Endothelial cell of umbilical vein (primary cell): ENCODE measurements at regions not wholly inside any gene's neighbourhood (a gene's known extent, or its start where the extent isn't known, plus 50 kb on each side); places are given as distances from the start of the nearest gene placed in this dataset.

ENCODE experiments used
- BruUV-seq: library from RNA; stranded (reverse); fragments of 400-500 nt; replicated peaks from 2 replicates; lab custom pipeline; 2021; lab: Mats Ljungman, UMichigan
- CTCF ChIA-PET: fragments of 300-600, 350-600 bp; sonication (Branson Sonifier 250); formaldehyde crosslinking; loops from one replicate; lab custom pipeline; 2021; ENCODE audit warnings: antibody characterized with exemption, inconsistent platforms; lab: Charles Lee
- POLR2A ChIA-PET: fragments of 300-600, 350-600 bp; sonication (Branson Sonifier 250); formaldehyde crosslinking; loops from one replicate; lab custom pipeline; 2021; ENCODE audit warnings: antibody characterized with exemption, inconsistent platforms; lab: Charles Lee
- DNase-seq: peaks from one replicate; pipeline ENCODE4 v3.0.0-alpha.2; 2011; ENCODE audit warnings: low read depth, low spot score
- FAIRE-seq: peaks from 2 replicates; lab custom pipeline; 2011; peaks lifted over from hg19 to GRCh38; lab: Jason Lieb, UNC
- H2AFZ ChIP-seq: 2 replicates; pipeline ENCODE4 v1.6.0; 2012; ENCODE audit warnings: low read depth, low read length, control low read depth, inconsistent platforms
- H3K27ac ChIP-seq: 2 replicates; pipeline ENCODE4 v1.5.1; 2011; ENCODE audit warnings: low read depth, mild to moderate bottlenecking, control low read depth, low read length, moderate library complexity; ENCODE audit not compliant: insufficient read depth
- H3K27me3 ChIP-seq, 2 experiments: 2 replicates each; pipeline versions ENCODE4 v1.6.0 to v1.6.1; 2011; ENCODE audit warnings: low read length in 2 of 2, mixed read lengths in 1 of 2; ENCODE audit not compliant: control insufficient read depth in 2 of 2, insufficient read depth in 2 of 2
- H3K36me3 ChIP-seq, 2 experiments: 2 replicates in 1 of 2; 3 replicates in 1 of 2; pipeline ENCODE4 v1.5.1; 2011; ENCODE audit warnings: low read length in 2 of 2, mild to moderate bottlenecking in 1 of 2, moderate library complexity in 1 of 2; ENCODE audit not compliant: control insufficient read depth in 2 of 2, insufficient read depth in 2 of 2; ENCODE audit errors: extremely low read depth in 1 of 2
- H3K4me1 ChIP-seq: 3 replicates; pipeline ENCODE4 v1.5.1; 2011; ENCODE audit warnings: mild to moderate bottlenecking, low read length; ENCODE audit not compliant: control insufficient read depth, insufficient read depth; ENCODE audit errors: extremely low read depth
- H3K4me2 ChIP-seq: 2 replicates; pipeline ENCODE4 v1.6.1; 2011; ENCODE audit warnings: low read length, control low read depth, mixed read lengths; ENCODE audit not compliant: insufficient read depth
- H3K4me3 ChIP-seq, 3 experiments: fragments of 200-600 bp in 1 of 3; sonication (generic), shearing (Covaris generic) in 1 of 3; replicated peaks in 1 of 3; 2 replicates each; pipeline ENCODE4 v1.5.1; 2011 to 2016; ENCODE audit warnings: control low read depth in 3 of 3, low read length in 3 of 3, mild to moderate bottlenecking in 2 of 3, inconsistent platforms in 1 of 3, low read depth in 1 of 3, moderate library complexity in 1 of 3; ENCODE audit not compliant: insufficient read depth in 1 of 3
- H3K79me2 ChIP-seq: 2 replicates; pipeline ENCODE4 v1.6.0; 2012; ENCODE audit warnings: low read length, inconsistent platforms; ENCODE audit not compliant: control insufficient read depth, insufficient read depth
- H3K9ac ChIP-seq: replicated peaks from 2 replicates; pipeline ENCODE3; 2011; ENCODE audit warnings: low read length, control low read depth; ENCODE audit not compliant: insufficient read depth; ENCODE audit errors: extremely low read depth
- H3K9me1 ChIP-seq: replicated peaks from 3 replicates; pipeline ENCODE4 v1.6.0; 2011; ENCODE audit warnings: mild to moderate bottlenecking, low read length; ENCODE audit not compliant: control insufficient read depth, insufficient read depth; ENCODE audit errors: extremely low read depth
- H3K9me3 ChIP-seq: replicated peaks from 2 replicates; pipeline ENCODE4 v1.5.1; 2012; ENCODE audit warnings: low read length, inconsistent platforms; ENCODE audit not compliant: control insufficient read depth, insufficient read depth
- H4K20me1 ChIP-seq: replicated peaks from 2 replicates; pipeline ENCODE3; 2011; ENCODE audit warnings: mild to moderate bottlenecking, low read length; ENCODE audit not compliant: control insufficient read depth, insufficient read depth; ENCODE audit errors: extremely low read depth
- CTCF ChIP-seq, 2 donors: IDR thresholded peaks; 1 replicate in 1 of 2; 2 replicates in 1 of 2; pipeline ENCODE4 v1.5.1; 2011; ENCODE audit warnings: low read length in 2 of 2, mild to moderate bottlenecking in 2 of 2, moderate library complexity in 2 of 2, control low read depth in 1 of 2, inconsistent platforms in 1 of 2, low read depth in 1 of 2; ENCODE audit not compliant: insufficient read depth in 1 of 2; ENCODE audit errors: extremely low read depth in 1 of 2
- EZH2 ChIP-seq: IDR thresholded peaks from 2 replicates; pipeline ENCODE4 v1.6.1; 2012; ENCODE audit warnings: borderline replicate concordance, low read depth, mild to moderate bottlenecking, moderate library complexity, low read length, inconsistent platforms; ENCODE audit not compliant: severe bottlenecking
- FOS ChIP-seq: IDR thresholded peaks from 2 replicates; pipeline ENCODE4 v1.6.1; 2011; ENCODE audit warnings: mild to moderate bottlenecking, low read length, moderate library complexity, borderline replicate concordance; ENCODE audit not compliant: insufficient read depth
- GATA2 ChIP-seq: IDR thresholded peaks from 2 replicates; pipeline ENCODE4 v1.7.0; 2011; ENCODE audit warnings: low read depth, mild to moderate bottlenecking, moderate library complexity, mixed read lengths, low read length; ENCODE audit not compliant: insufficient read length, insufficient read depth
- JUN ChIP-seq: IDR thresholded peaks from 2 replicates; pipeline ENCODE4 v1.6.1; 2011; ENCODE audit warnings: borderline replicate concordance, low read depth; ENCODE audit not compliant: insufficient read length, insufficient read depth
- MAX ChIP-seq: IDR thresholded peaks from 2 replicates; pipeline ENCODE4 v1.6.1; 2011; ENCODE audit not compliant: insufficient read depth, insufficient read length
- MYC ChIP-seq: IDR thresholded peaks from one replicate; pipeline ENCODE4 v1.6.1; 2011; ENCODE audit warnings: mild to moderate bottlenecking, low read depth, low read length
- POLR2A ChIP-seq: IDR thresholded peaks from 2 replicates; pipeline ENCODE4 v1.6.1; 2012; ENCODE audit warnings: low read depth, mild to moderate bottlenecking, control low read depth, low read length
- POLR2AphosphoS5 ChIP-seq: IDR thresholded peaks from 2 replicates; pipeline ENCODE4 v1.6.1; 2012; ENCODE audit warnings: low read depth, mild to moderate bottlenecking, control low read depth, low read length, moderate library complexity; ENCODE audit not compliant: insufficient read depth
- dilution Hi-C: fragments of 300-500 bp; cut with MboI; formaldehyde crosslinking; loops from one replicate; pipeline ENCODE4 v1.15.0; 2019; ENCODE audit warnings: low sequenced_read_pairs; ENCODE audit not compliant: extremely low pct_ligation_motif_present
- intact Hi-C: fragments of 100-400 bp; cut with micrococcal nuclease; formaldehyde crosslinking; loops from one replicate; pipeline ENCODE4 v1.10.0; 2022

GRCh38 chr7:91325726-91326125, 61.5 kb downstream of the FZD1 start:
- no peaks in the 10 kb centered on the region for H3K79me2 ChIP-seq
- H2AFZ ChIP-seq = no peak overlapping the region
- no peaks in the 10 kb centered on the region for H3K36me3 ChIP-seq
- BruUV-seq = no TSS peak
- H3K9me1 ChIP-seq = no peaks in the 10 kb centered on the region
- H3K27ac ChIP-seq = no peak overlapping the region
- H3K4me2 ChIP-seq = no peak overlapping the region
- POLR2A ChIA-PET = no interaction called here
- H3K4me1 ChIP-seq = peaks cover 6% of the 10 kb centered on the region
- dilution Hi-C loops = no loop called here
- no peak overlapping the region for H3K4me3 ChIP-seq
- DNase-seq = no peak
- no peak for FAIRE-seq
- CTCF ChIA-PET = interaction anchor here (1.4 kb wide), 1 partner anchor 21 kb away, joined by 3 read pairs; no protein-coding TSS in a partner anchor
- no peaks in the 10 kb centered on the region for H3K9me3 ChIP-seq
- no peaks in the 10 kb centered on the region for H4K20me1 ChIP-seq
- no peak overlapping the region for H3K9ac ChIP-seq
- TF ChIP-seq CTCF (IDR thresholded peaks at IDR 0.05; ENCODE audit: extremely low read depth in 1 of 2, insufficient read depth in 1 of 2, low read depth in 1 of 2, low read length in 2 of 2) (no peak), EZH2 (no peak), POLR2A (no peak), JUN (no peak), FOS (no peak), MAX (no peak), MYC (no peak), POLR2AphosphoS5 (no peak), GATA2 (no peak)
- intact Hi-C loops = loop anchor here (1.0 kb wide), 1 partner anchor 22 kb away; no protein-coding TSS in a partner anchor
- H3K27me3 ChIP-seq = no peaks in the 10 kb centered on the region
